Right lung (tissue), 2 donors: ENCODE measurements at regions not wholly inside any gene's neighbourhood (a gene's known extent, or its start where the extent isn't known, plus 50 kb on each side); places are given as distances from the start of the nearest gene placed in this dataset.

Source experiments
- DNase-seq, 2 donors: peaks; one replicate each; pipeline ENCODE4 v3.0.0-alpha.2; 2013

GRCh38 chr5:82702046-82702445 lies 375.1 kb downstream of the TMEM167A start:
- no peak for DNase-seq

GRCh38 chr5:82699737-82700136 lies 377.5 kb downstream of the TMEM167A start:
- no peak for DNase-seq

GRCh38 chr5:82698026-82698425 lies 379.2 kb downstream of the TMEM167A start:
- DNase-seq: no peak

GRCh38 chr5:82694711-82695285 lies 382.4 kb downstream of the TMEM167A start:
- no peak for DNase-seq

- DNase-seq: no peak
Measured at GRCh38 chr5:82692826-82693225, 384.4 kb downstream of the TMEM167A start.

GRCh38 chr5:82684659-82685058 lies 392.5 kb downstream of the TMEM167A start:
- no peak for DNase-seq

- DNase-seq: no peak
Measured at GRCh38 chr5:82684165-82684564, 393.0 kb downstream of the TMEM167A start.

- DNase-seq: no peak
Measured at GRCh38 chr5:82679660-82680059, 397.5 kb downstream of the TMEM167A start.

GRCh38 chr5:82676661-82677060 lies 398.5 kb upstream of the RPS23 start:
- DNase-seq: no peak

GRCh38 chr5:82674671-82675070 lies 396.5 kb upstream of the RPS23 start:
- DNase-seq: no peak

GRCh38 chr5:82673057-82673809 lies 395.1 kb upstream of the RPS23 start:
- no peak for DNase-seq

GRCh38 chr5:82670692-82671091 lies 392.5 kb upstream of the RPS23 start:
- no peak for DNase-seq

GRCh38 chr5:82669720-82670119 lies 391.6 kb upstream of the RPS23 start:
- DNase-seq: no peak

- DNase-seq: no peak
Measured at GRCh38 chr5:82666312-82666711, 388.2 kb upstream of the RPS23 start.

GRCh38 chr5:82664732-82665131 lies 386.6 kb upstream of the RPS23 start:
- DNase-seq: no peak

GRCh38 chr5:82663225-82663624 lies 385.1 kb upstream of the RPS23 start:
- DNase-seq: no peak

- DNase-seq: no peak
Measured at GRCh38 chr5:82662340-82662739, 384.2 kb upstream of the RPS23 start.

GRCh38 chr5:82661933-82662332 lies 383.8 kb upstream of the RPS23 start:
- DNase-seq: no peak

- no peak for DNase-seq
Measured at GRCh38 chr5:82661462-82661861, 383.3 kb upstream of the RPS23 start.

- DNase-seq: no peak
Measured at GRCh38 chr5:82659115-82659514, 381.0 kb upstream of the RPS23 start.

GRCh38 chr5:82657033-82657699 lies 379.0 kb upstream of the RPS23 start:
- no peak for DNase-seq

GRCh38 chr5:82656341-82656761 lies 378.2 kb upstream of the RPS23 start:
- DNase-seq: peak; percentile 82 to 85

- DNase-seq: no peak
Measured at GRCh38 chr5:82655078-82655477, 376.9 kb upstream of the RPS23 start.
